A673 (cell line): ENCODE measurements at regions not wholly inside any gene's neighbourhood (a gene's known extent, or its start where the extent isn't known, plus 50 kb on each side); places are given as distances from the start of the nearest gene placed in this dataset.

Experiments
- EZH2 ChIP-seq: fragments of 200-600 bp; sonication (generic); IDR thresholded peaks from 2 replicates; pipeline ENCODE4 v1.6.1; 2017; ENCODE audit warnings: borderline replicate concordance, low read depth, mild to moderate bottlenecking, mixed read lengths, antibody characterized with exemption, low read length; ENCODE audit not compliant: poor library complexity, severe bottlenecking
- TF ChIP-seq, protein P1 (sequence below): fragments of 300-800, 200-600 bp; sonication (generic); conservative IDR thresholded peaks from 2 replicates; pipeline ENCODE4 v1.5.1; 2017; ENCODE audit warnings: low read depth, mild to moderate bottlenecking, antibody characterized with exemption, low read length, moderate library complexity, mixed read lengths

DNA sequence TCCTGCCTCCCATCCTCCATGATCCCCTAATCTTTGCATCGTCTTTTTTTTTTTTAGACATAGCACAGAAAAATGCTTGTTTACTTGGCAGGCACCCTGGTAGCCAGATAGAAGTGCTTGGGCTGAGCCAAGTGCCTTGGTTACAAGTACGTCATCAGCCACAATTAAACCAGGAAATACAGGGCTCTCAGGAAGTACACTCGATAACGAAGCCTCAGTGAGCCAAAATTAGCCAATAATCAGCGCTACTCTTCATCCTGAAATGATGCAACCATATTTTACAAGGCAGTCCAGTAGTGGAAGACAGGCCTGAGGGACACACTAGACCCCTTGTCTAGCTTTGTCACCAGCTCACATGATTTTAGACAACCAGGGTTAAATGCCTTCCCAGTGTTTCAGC is 194.0 kb upstream of the NBEA start:
- TF ChIP-seq, protein P1, sequence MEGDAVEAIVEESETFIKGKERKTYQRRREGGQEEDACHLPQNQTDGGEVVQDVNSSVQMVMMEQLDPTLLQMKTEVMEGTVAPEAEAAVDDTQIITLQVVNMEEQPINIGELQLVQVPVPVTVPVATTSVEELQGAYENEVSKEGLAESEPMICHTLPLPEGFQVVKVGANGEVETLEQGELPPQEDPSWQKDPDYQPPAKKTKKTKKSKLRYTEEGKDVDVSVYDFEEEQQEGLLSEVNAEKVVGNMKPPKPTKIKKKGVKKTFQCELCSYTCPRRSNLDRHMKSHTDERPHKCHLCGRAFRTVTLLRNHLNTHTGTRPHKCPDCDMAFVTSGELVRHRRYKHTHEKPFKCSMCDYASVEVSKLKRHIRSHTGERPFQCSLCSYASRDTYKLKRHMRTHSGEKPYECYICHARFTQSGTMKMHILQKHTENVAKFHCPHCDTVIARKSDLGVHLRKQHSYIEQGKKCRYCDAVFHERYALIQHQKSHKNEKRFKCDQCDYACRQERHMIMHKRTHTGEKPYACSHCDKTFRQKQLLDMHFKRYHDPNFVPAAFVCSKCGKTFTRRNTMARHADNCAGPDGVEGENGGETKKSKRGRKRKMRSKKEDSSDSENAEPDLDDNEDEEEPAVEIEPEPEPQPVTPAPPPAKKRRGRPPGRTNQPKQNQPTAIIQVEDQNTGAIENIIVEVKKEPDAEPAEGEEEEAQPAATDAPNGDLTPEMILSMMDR = no peak
- no peak for TF ChIP-seq EZH2
